HepG2 (cell line): ENCODE measurements at regions not wholly inside any gene's neighbourhood (a gene's known extent, or its start where the extent isn't known, plus 50 kb on each side); places are given as distances from the start of the nearest gene placed in this dataset.

ENCODE experiments used
- ATF3 ChIP-seq: sonication (generic); formaldehyde crosslinking; IDR thresholded peaks from 2 replicates; pipeline ENCODE4 v1.4.0; 2020; ENCODE audit warnings: missing genetic modification reagents
- BRF2 ChIP-seq: sonication (generic); formaldehyde crosslinking; IDR thresholded peaks from 2 replicates; pipeline ENCODE4 v1.8.1; 2022; ENCODE audit warnings: mild to moderate bottlenecking, missing genetic modification reagents
- CBX5 ChIP-seq: sonication (generic); formaldehyde crosslinking; IDR thresholded peaks from 2 replicates; pipeline ENCODE4 v1.4.0; 2020; ENCODE audit warnings: missing genetic modification reagents, borderline replicate concordance
- CTCF ChIP-seq: sonication (generic); formaldehyde crosslinking; IDR thresholded peaks from 2 replicates; pipeline ENCODE4 v1.5.0; 2020; ENCODE audit warnings: mild to moderate bottlenecking, missing genetic modification reagents, moderate library complexity
- DPF2 ChIP-seq: sonication (generic); formaldehyde crosslinking; IDR thresholded peaks from 2 replicates; pipeline ENCODE4 v1.4.0; 2020; ENCODE audit warnings: mild to moderate bottlenecking, low read depth, missing genetic modification reagents, borderline replicate concordance
- EP300 ChIP-seq, 3 experiments: sonication (generic) in 1 of 3; formaldehyde crosslinking in 1 of 3; IDR thresholded peaks; 2 replicates each; pipeline versions ENCODE4 v1.5.1 to v1.6.1; 2011 to 2020; ENCODE audit warnings: low read depth in 2 of 3, low read length in 2 of 3, borderline replicate concordance in 1 of 3, improper control_type of control experiment in 1 of 3, mild to moderate bottlenecking in 1 of 3, missing genetic modification reagents in 1 of 3, moderate library complexity in 1 of 3
- HNF4G ChIP-seq, 2 experiments: sonication (generic) in 1 of 2; formaldehyde crosslinking in 1 of 2; IDR thresholded peaks; 2 replicates each; pipeline versions ENCODE4 v1.4.0 to v1.6.1; 2011 to 2020; ENCODE audit warnings: borderline replicate concordance in 2 of 2, low read depth in 2 of 2, mild to moderate bottlenecking in 2 of 2, low read length in 1 of 2, missing genetic modification reagents in 1 of 2, moderate library complexity in 1 of 2
- MAZ ChIP-seq, 2 experiments: sonication (generic) in 1 of 2; formaldehyde crosslinking in 1 of 2; IDR thresholded peaks; 2 replicates each; pipeline versions ENCODE4 v1.5.0 to v1.6.1; 2012 to 2020; ENCODE audit warnings: low read depth in 2 of 2, mild to moderate bottlenecking in 2 of 2, borderline replicate concordance in 1 of 2, improper control_type of control experiment in 1 of 2, low read length in 1 of 2, missing genetic modification reagents in 1 of 2, moderate library complexity in 1 of 2
- PHF8 ChIP-seq: sonication (generic); formaldehyde crosslinking; IDR thresholded peaks from 2 replicates; pipeline ENCODE4 v1.5.0; 2020; ENCODE audit warnings: missing genetic modification reagents
- RFX5 ChIP-seq: IDR thresholded peaks from 2 replicates; pipeline ENCODE4 v1.6.1; 2011; ENCODE audit warnings: low read depth, low read length, improper control_type of control experiment
- USF2 ChIP-seq, 2 experiments: sonication (generic) in 1 of 2; formaldehyde crosslinking in 1 of 2; IDR thresholded peaks; 2 replicates each; pipeline versions ENCODE4 v1.5.1 to v1.6.1; 2011 to 2020; ENCODE audit warnings: borderline replicate concordance in 1 of 2, low read depth in 1 of 2, low read length in 1 of 2, mild to moderate bottlenecking in 1 of 2, missing genetic modification reagents in 1 of 2, moderate library complexity in 1 of 2
- ZC3H4 ChIP-seq: sonication (generic); formaldehyde crosslinking; IDR thresholded peaks from 2 replicates; pipeline ENCODE4 v1.4.0; 2020; ENCODE audit warnings: missing genetic modification reagents, borderline replicate concordance
- TF ChIP-seq, protein P1 (sequence below): sonication (generic); formaldehyde crosslinking; IDR thresholded peaks from one replicate; pipeline ENCODE4 v1.5.1; 2020; ENCODE audit warnings: mild to moderate bottlenecking, missing genetic modification reagents; ENCODE audit errors: not compliant biosample characterization

DNA sequence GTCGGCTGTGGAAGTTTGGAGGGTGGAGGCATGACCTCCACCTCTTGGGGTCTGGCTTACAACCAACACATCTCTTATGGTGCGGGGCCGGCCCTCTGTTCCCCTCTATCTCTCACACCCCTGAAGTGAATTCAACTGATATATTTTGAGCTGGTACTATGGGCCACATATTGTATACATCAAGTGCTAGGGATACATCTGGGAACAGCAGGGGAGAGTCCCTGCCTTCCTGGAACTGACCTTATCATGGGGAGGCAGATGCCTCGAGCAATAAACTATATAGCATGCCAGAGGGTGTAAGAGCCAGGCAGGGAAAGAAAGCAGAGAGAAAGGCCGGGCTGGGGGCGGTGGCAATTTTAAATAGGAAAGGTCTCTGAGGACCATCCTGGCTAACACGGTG, 60.4 kb upstream of the TRPM1 start:
- TF ChIP-seq CTCF (CRISPR knock-in tag) (no peak), RFX5 (no peak), HNF4G (IDR thresholded peaks at IDR 0.05; ENCODE audit: borderline replicate concordance, low read depth, low read length) (no peak), HNF4G (CRISPR knock-in tag; IDR thresholded peaks at IDR 0.05; ENCODE audit: borderline replicate concordance, low read depth) (no peak), PHF8 (no peak), ZC3H4 (no peak), DPF2 (CRISPR knock-in tag) (no peak), EP300 (IDR thresholded peaks at IDR 0.05; ENCODE audit: low read depth in 2 of 2, low read length in 2 of 2) (no peak), EP300 (CRISPR knock-in tag; IDR thresholded peaks at IDR 0.05; ENCODE audit: borderline replicate concordance) (no peak), ATF3 (CRISPR knock-in tag) (no peak), USF2 (IDR thresholded peaks at IDR 0.05; ENCODE audit: low read depth, low read length) (no peak), USF2 (CRISPR knock-in tag; IDR thresholded peaks at IDR 0.05; ENCODE audit: borderline replicate concordance) (no peak), CBX5 (no peak), MAZ (IDR thresholded peaks at IDR 0.05; ENCODE audit: borderline replicate concordance, low read depth, low read length) (no peak), MAZ (CRISPR knock-in tag; IDR thresholded peaks at IDR 0.05; ENCODE audit: low read depth) (no peak), BRF2 (CRISPR knock-in tag) (no peak)
- TF ChIP-seq, protein P1, sequence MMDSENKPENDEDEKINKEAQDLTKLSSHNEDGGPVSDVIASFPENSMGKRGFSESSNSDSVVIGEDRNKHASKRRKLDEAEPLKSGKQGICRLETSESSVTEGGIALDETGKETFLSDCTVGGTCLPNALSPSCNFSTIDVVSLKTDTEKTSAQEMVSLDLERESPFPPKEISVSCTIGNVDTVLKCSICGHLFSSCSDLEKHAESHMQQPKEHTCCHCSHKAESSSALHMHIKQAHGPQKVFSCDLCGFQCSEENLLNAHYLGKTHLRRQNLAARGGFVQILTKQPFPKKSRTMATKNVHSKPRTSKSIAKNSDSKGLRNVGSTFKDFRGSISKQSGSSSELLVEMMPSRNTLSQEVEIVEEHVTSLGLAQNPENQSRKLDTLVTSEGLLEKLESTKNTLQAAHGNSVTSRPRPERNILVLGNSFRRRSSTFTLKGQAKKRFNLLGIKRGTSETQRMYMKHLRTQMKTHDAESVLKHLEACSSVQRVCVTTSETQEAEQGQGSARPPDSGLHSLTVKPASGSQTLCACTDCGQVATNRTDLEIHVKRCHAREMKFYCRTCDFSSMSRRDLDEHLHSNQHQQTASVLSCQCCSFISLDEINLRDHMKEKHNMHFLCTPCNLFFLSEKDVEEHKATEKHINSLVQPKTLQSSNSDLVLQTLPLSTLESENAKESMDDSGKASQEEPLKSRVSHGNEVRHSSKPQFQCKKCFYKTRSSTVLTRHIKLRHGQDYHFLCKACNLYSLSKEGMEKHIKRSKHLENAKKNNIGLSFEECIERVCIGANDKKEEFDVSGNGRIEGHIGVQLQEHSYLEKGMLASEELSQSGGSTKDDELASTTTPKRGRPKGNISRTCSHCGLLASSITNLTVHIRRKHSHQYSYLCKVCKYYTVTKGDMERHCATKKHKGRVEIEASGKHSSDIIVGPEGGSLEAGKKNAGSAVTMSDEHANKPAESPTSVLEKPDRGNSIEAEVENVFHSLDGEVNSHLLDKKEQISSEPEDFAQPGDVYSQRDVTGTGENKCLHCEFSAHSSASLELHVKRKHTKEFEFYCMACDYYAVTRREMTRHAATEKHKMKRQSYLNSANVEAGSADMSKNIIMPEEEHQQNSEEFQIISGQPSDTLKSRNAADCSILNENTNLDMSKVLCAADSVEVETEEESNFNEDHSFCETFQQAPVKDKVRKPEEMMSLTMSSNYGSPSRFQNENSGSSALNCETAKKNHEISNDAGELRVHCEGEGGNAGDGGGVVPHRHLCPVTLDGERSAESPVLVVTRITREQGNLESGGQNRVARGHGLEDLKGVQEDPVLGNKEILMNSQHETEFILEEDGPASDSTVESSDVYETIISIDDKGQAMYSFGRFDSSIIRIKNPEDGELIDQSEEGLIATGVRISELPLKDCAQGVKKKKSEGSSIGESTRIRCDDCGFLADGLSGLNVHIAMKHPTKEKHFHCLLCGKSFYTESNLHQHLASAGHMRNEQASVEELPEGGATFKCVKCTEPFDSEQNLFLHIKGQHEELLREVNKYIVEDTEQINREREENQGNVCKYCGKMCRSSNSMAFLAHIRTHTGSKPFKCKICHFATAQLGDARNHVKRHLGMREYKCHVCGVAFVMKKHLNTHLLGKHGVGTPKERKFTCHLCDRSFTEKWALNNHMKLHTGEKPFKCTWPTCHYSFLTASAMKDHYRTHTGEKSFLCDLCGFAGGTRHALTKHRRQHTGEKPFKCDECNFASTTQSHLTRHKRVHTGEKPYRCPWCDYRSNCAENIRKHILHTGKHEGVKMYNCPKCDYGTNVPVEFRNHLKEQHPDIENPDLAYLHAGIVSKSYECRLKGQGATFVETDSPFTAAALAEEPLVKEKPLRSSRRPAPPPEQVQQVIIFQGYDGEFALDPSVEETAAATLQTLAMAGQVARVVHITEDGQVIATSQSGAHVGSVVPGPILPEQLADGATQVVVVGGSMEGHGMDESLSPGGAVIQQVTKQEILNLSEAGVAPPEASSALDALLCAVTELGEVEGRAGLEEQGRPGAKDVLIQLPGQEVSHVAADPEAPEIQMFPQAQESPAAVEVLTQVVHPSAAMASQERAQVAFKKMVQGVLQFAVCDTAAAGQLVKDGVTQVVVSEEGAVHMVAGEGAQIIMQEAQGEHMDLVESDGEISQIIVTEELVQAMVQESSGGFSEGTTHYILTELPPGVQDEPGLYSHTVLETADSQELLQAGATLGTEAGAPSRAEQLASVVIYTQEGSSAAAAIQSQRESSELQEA: no peak
